Muscle of arm (tissue), 1 donor: ENCODE measurements at regions not wholly inside any gene's neighbourhood (a gene's known extent, or its start where the extent isn't known, plus 50 kb on each side); places are given as distances from the start of the nearest gene placed in this dataset.

Source experiments
- DNase-seq: peaks from one replicate; pipeline ENCODE4 v3.0.0-alpha.2; 2013

DNA sequence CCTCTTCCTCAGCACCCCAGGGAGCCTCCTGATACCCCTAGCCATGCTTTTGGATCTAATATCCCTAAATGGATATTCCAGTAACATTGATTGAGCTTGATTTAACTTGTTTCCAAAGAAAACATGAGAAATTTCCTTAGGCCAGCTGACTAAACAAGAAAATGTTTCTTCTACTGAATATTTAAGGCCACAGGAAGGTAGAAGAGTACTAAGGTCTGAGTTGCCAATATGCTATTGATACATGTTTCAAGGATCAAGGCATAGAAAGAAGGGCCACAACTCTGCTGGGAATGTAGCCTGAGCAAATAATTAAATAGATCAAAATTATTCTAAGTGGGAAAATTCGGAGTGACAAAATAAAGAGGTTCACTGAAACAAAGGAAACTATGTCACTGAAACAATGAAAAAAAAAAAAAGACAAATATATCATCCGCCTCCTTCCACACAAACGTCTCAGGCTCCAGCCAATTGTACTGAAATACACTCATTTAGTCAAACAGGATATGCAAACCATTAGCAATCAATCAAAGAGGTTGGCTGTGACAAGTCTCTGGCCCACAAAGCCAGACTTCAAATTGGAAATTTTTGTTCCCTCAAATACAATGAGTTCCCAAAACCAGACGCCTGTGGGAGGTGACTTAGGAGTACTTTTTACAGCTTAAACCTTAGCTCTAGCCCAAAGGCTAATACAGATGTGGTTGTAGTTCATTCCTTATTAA is 396.2 kb downstream of the HTR7 start:
- DNase-seq = no peak

DNA sequence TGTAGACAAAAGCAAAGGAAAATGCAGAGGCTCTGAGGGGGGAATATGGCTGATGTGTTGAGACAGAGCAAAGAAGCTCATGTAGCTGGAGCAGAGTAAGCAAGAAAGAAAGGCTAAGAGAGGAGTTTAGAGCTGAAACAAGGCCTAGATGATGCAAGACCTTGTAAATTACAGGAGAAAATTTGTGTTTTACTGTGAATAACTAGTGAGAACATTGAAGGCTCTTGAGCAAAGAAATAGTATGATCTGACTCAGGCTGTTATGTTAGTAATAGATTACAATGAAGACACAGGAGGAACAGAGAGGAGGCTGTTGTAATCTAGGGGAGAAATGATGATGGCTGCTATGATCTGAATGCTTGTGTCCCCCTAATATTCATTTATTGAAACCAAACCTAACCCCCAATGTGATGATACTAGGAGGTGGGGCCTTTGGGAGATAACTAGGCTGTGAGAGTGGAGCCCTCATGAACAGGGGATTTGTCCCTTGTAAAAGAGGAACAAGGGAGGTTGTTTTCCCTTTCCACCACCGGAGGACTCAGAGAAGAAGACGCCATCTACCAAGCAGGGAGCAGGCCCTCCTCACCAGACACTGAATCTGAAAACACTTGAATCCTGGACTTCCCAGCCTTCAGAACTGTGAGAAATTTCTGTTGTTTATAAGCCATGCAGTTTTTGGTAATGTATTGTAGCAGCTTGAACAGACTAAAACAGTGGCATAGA is 394.9 kb downstream of the HTR7 start:
- no peak for DNase-seq

DNA sequence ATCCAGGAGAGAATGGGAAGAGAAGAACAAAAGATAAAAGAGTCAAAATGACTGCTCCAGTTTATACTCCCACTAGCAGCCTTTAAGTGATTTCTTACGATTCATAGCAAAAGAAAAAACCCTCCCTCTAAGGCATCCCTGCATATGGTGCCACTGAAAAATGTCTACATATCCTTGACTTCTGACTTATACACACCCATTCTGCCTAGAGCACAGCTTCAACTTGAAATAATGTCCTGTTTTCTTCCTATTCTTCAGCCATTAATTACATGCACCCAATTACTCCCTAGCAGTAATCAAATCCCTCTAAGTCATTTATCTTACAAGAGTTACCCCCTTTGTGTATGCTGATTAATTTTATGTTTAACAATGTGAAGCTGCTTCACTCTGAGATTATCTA is 393.5 kb downstream of the HTR7 start:
- DNase-seq = no peak

DNA sequence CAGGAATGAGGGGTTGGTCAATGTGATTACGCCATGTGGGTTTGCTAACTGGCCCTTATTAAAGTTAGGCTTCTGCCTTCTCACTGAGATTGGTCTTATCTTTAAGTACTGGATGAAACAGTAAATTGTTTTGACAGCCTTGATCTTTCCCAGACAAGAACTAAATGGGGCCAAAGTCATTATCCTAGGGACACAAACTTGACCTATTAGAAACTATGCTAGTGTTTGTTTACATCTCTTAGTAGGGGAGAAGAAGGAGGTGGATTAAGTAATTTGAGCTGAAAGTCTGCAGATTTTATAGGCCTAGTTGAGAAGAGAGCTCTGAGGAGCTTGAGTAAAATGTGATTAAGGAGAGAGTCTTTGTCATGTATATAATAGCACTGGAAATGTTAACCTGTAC is 386.9 kb downstream of the HTR7 start:
- DNase-seq = no peak

DNA sequence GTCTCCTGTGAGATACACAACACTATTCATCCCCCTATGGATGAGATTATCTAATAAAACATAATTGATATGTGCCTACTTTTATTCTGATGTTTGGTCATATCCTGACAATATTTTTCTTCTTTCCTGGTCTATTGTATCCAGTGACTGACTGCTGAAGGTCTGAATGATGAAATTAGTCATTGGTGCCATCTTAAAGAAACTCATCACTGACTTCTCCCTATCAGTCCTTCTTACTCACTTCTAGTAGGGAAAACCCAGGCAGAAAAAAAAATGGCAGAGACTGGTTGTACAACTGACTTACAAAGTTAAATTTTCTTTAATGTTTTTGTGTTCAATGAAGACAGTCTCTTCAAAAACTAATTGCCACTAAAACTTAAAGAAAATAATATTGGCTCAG is 377.4 kb downstream of the HTR7 start:
- no peak for DNase-seq

DNA sequence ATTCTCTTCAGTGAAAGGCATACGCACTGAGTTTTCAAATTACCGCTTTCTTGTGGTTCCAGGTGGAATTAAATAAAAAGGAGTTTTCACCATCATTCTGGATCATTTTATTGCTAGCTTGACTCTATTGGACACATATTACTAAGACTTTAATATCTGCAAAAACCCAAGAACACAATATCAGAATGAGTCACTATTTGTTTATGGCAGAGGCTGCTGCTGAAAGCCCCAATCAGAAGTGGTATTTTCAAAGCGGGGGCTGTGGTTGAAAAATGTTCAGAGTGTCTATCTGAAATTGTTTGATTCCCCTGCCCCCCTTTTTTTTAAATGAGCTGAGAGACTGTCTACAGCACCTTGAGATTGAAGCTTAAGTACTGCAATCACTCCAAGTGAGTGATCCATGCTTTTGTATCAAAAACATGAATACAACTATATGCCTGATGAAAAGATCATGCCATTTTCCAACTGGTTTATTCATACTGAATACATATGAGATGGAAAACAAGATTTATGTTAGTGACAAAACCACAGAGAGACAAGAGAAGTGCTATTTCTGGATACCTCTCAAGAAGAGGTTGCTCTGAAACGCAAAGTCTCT is 376.4 kb downstream of the HTR7 start:
- DNase-seq = no peak

DNA sequence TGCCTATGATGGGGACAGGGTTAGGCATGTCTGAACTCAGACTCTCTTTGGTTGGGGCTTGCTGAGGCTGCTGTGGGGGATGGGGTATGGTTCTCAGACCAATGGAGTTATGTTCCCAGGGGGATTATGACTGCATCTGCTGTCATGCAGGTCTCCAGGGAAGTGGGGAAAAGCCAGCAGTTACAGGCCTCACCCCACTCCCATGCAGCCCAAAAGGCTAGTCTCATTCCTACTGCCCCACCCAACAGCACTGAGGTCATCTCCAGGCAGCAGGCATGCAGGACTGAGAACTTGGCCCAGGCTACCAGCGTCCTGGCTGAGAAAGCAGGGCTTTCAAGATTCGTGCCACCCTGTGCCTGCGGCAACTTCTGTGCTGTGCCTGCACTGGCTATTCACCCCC is 373.3 kb downstream of the HTR7 start:
- no peak for DNase-seq

DNA sequence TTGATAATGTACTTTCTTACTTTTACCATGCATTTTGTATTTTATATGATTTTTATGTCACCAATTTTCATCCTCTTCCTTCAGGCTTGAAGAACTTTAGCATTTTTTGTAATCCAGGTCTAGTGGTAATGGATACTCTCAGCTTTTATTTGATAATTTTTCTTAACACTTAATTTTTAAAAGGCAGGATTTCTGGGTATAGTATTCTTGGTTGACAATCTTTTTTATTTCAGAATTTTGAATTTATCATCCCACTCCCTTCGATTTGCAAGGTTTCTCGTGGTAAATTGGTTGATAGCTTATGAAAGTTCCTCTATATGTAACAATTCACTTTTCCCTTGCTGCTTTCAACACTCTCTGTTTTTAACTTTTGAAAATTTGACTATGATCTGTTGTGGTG is 363.7 kb downstream of the HTR7 start:
- DNase-seq = no peak

DNA sequence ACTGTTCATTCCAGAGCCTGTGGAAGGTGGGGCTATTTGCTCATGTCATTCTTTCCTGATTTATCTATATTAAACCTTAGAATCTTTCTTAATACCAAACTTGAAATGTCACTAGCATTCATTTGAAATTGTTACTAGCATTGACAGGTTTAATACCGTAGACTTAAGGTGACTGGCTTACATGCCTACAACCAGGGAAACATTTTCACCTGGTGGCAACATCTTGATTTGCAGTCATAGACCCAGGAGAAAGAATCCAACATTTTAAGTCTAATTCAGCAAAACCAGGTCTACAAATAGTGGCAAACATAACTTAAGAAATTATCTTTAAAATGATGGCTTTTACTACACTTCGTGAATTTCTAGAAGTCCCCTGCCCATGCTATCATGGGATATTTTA is 353.7 kb downstream of the HTR7 start:
- DNase-seq = no peak

DNA sequence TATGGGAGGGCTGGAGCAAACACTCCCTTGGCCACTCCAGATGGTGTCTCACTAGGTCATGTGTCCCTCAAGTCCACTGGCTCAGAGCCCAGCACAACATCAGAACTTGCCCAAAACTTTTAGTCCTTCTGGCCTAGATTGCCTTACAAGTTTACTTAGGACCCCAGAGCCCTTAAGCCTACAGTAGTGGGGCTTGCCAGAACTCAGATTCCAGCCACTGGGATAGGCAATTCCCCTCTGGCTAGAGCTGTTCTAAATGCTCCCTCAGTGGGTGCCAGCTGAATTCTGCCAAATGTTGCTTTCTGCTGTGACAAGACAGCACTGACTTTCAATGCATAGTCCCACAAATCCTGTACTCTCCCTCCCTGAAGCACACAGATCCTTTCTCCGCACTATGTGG is 331.1 kb downstream of the HTR7 start:
- DNase-seq = no peak

DNA sequence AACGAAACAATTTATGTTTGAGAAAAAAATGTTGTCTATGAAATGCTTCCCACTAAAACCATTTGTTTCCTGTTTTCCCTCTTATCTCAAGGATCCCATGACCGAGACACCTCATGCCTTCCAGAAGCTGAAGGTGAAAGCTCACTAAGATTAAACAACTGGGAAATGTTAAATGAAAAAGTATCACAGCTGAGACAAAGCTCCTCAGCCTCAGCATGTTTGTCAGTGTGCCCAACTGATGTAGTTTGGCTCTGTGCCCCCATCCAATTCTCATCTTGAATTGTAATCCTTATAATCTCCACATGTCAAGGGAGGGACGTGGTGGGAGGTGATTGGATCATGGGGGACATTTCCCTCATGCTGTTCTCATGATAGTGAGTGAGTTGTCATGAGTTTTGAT is 327.3 kb downstream of the HTR7 start:
- peak; percentile 2 for DNase-seq

DNA sequence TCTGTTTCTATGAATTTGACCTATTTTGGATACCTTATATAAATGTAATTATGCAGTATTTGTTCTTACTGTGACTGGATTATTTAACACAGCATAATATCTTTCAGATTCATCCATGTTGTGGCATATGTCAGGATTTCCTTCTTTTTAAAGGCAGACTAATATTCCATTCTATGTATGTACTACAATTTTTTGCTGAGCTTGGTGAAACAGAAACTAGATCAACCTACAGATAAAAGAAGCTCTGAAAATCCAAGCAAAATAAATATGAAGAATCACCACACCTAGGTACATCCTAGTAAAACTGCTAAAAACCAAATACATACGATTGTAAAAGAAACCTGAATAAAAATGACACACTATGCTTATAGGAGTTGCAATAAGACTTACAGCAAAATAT is 300.5 kb downstream of the HTR7 start:
- no peak for DNase-seq

DNA sequence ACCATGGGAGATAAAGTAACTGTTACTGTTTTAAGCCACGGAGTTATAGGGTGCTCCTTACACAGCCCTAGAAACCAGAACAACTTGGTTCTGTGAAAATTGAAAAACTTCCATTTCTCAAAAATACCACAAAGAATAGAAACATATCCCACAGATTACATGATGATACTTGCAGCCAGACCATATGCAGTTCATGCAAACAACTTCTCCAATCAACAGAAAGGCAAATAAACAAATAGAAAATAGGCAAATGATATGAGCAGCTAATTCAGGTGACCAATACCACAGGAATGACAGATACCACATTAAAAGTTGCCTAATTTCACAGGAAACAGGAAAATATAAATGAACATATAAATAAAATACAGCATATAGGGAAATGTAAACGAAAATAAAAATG is 297.5 kb downstream of the HTR7 start:
- no peak for DNase-seq

DNA sequence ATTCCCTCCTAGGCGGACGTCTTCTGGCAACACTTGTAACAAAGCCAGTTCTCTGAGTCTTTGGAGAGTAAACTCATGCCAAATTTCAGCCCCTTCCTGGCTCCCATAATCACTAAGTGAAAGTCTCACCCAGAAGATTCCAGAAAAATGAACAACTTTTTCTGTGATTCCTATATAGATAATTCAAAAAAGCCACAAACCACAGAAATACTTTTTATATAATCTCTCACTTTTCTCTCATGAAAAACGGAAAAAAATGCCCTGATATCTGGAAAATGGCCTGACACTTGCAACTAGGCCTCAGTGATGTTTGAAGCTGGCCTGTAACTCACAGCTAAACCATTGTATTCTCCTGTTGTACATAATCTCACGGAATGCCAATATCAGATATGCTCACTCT is 296.2 kb downstream of the HTR7 start:
- DNase-seq = no peak

DNA sequence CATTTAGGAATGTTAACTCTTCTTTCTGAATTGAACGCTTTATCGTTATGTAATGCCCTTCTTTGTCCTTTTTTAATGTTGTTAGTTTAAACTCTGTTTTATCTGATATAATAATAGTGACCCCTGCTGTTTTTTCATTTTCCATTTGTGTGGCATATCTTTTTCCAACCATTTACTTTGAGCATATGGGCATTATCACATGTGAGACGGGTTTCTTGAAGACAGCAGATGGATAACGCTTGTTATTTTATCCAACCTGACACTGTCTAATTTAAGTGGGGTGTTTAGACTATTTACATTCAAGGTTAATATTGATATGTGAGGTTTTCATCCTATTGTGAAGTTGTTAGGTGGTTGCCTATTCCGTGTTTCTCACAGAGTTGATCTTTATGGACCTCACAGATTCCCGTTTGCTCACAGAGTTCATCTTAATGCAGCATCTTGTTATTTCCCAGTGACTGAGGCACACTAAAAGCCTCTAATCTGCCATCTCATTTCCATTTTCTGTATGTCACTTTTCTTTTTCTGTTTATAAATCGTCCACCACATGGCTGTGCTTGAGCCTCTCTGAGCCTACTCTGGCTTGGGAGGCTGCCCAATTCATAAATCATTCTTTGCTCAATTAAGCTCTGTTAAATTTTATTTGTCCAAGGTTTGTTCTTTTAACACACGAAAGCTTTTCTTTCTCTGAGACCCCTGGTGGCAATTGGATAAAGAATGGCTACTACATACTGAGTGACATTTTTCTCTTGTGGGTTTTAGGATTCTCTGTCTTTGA is 286.2 kb downstream of the HTR7 start:
- DNase-seq = no peak

DNA sequence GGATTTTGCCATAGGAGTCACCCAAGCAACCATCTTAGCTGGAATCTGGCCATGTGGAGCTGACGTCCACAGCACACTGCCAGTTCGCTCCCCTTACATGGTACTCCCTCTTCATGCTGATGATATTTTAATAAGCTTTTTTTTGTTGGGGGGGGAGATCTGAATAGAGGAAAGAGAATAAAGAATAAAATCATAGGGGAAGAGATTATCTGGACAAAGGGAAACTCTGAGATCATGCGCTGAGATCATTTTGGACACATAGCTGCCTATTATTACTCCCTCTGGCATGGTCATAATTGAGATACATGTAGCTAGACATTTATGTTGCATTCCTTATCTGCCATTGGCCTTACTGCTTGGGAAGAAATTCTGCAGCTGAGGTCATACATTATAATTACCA is 282.7 kb downstream of the HTR7 start:
- peak; percentile 46 for DNase-seq

DNA sequence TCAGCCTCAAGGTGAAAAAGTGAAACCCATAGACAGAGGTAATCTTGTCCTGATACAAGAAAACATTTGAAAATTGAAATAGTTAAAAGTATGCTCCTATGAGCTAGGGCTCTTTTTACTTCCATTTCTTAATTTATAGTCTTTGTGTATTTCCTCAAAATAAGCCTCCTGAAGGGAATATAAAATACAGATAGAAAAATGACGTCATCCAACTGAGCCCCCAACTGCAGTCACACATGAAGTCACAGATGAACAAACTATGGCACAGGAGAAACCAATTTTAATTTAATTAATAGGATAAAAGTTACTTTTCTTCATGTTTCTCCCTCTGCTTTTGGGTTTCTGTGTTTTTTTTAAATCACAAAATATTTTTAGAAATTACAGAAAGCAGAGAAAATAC is 280.3 kb downstream of the HTR7 start:
- no peak for DNase-seq

DNA sequence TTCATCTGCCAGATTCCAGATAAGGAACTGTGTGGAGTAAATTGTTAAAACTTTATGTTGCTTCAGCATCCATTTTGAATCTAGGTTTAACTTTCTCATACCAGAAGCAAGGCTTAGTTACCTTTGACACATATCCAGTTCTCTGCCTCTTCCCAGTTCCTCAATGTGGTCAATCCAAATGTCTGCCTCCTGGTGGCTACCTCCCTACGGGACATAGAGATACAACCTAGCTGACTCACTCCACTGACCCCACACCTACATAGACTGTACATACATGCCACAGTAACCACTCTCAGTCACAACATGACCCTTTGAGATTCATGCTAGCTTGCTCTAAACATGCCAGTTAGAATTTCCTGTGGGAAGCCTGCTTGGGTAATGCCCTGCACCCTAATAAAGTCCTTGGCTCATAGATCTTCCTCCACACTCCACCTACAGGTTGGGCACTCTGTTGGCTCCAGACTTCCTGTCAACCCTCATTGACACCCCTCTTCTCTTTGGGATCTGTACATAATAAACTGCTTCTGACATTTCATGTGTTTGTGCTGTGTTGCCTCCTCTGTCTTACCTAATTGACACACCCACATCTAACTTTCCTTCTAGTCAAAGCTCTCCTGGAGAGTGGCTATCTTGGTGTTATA is 278.1 kb downstream of the HTR7 start:
- DNase-seq = no peak

DNA sequence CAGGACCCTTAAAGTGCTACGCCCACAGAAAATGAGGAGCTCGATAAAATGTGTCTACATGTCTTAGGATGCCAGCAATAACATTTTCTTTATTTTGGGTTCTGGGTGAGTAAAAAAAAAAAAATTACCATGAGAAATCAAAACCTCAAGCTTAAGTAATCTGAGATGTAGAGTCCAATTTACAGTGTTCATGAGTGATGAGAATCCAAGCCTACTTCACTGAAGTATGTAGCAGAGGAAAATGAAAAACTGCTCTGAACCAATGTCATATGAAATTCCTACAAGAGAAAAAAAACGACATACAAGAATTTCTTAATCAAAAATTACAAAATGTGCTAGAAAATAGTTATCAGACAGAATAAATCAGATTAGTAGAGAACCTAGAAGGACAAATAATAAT is 274.4 kb downstream of the HTR7 start:
- DNase-seq = no peak

DNA sequence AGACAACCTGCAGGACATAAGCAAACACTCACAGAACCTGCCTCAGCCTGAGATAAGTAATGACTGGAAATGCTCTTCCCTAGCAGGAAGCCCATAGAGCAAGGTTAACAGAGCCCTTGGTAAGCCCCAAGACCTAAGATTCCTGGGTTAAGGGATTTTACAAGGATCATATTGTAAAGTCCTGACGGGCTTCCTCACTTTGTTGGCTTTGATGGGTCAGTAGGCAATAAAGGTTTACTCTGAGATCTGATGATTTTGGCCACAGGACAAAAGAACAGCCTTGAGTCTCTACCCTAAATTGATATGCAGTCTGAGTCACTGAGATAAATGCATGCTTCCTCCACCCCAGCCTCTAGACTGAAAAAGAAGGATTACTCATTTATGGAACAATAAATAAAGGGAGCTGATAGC is 270.8 kb downstream of the HTR7 start:
- DNase-seq = no peak

DNA sequence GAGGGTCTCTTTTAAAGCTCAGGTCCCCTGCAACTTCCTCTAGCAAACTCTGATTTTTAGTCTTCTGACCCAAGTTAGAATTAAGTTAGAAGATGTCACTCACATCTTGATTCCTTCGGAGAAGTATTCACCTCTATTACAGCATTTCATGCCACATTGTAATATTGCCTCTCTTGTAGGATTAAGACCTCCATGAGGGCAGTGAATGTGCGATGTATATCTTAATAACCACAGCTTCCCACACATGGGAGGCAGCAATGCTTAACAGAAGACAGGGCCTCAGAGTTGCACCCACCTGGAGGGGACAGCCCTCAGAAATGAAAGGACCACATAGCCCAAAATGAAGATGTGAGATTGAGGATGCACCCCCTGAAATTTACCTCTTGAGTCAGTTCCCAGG is 270.3 kb downstream of the HTR7 start:
- no peak for DNase-seq

DNA sequence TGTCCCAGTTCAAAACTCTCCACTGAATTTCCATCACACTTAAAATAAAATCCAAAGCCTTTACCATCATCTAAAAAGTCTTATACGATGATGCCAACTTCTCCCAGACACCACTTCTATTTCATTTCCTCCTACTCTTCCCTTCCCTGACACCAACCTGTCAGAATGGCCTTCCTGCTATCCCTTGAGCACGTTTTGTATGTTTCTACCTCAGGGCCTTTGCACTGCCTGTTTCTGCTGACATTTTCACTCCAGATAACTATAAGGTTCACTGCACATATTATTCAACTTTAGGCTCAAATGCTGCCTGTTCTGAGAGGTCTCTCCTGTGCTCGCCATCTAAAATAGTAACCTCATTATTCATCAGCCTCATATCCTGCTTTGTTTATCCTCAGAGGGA is 269.6 kb downstream of the HTR7 start:
- no peak for DNase-seq
